ENCODE measurements at regions not wholly inside any gene's neighbourhood (a gene's known extent, or its start where the extent isn't known, plus 50 kb on each side); places are given as distances from the start of the nearest gene placed in this dataset.

DNA sequence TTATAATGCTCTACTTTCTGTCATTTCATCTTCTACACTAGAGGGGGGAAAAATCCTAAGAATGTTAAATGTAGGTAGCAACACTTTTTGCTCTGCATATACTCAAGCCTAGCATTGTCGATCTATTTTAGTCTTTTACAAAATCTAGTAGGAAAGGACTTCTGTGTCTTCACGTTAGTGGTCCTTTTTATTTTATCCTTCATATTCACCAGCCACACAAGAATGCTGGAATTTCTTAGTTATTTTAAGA lies 253.0 kb upstream of the FLRT2 start:
- TF ChIP-seq, protein P1, sequence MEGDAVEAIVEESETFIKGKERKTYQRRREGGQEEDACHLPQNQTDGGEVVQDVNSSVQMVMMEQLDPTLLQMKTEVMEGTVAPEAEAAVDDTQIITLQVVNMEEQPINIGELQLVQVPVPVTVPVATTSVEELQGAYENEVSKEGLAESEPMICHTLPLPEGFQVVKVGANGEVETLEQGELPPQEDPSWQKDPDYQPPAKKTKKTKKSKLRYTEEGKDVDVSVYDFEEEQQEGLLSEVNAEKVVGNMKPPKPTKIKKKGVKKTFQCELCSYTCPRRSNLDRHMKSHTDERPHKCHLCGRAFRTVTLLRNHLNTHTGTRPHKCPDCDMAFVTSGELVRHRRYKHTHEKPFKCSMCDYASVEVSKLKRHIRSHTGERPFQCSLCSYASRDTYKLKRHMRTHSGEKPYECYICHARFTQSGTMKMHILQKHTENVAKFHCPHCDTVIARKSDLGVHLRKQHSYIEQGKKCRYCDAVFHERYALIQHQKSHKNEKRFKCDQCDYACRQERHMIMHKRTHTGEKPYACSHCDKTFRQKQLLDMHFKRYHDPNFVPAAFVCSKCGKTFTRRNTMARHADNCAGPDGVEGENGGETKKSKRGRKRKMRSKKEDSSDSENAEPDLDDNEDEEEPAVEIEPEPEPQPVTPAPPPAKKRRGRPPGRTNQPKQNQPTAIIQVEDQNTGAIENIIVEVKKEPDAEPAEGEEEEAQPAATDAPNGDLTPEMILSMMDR (IDR thresholded peaks at IDR 0.05; ENCODE audit: low read depth, low read length) = no peak
- ChIA-PET CTCF (interaction anchor here (0.9 kb wide), 1 partner anchor 259 kb away, joined by 4 read pairs; no protein-coding TSS in a partner anchor), POLR2A (no interaction called here)
- Histone ChIP-seq H3K9me3 (ENCODE audit: control insufficient read depth, insufficient read depth, low read length) (no peaks in the 10 kb centered on the region), H3K27ac (ENCODE audit: low read depth, low read length) (no peak overlapping the region), H3K4me3 (ENCODE audit: low read depth, low read length) (no peak overlapping the region), H3K27me3 (ENCODE audit: control insufficient read depth, insufficient read depth, low read length) (no peaks in the 10 kb centered on the region)
- no peak for DNase-seq (ENCODE audit: low read depth, low spot score)

DNA sequence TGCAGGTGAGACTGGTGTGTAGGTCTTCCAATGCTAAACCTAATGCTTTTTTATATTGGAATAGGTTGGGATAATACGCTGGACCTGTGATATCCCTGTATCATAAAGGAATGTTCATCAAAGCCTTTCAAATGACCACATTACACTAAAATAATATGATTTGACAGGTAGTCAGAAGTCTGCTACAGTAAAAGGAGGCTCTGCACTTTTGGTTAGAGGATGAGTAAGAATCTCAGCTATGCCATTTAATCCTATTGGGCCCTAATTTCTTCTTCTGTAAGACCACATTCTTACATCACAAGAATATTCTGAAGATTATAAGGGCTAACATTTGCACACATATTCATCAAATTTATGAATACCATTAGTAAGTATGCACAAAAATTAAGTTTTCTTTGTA lies 250.5 kb upstream of the FLRT2 start:
- Histone ChIP-seq H3K4me3 (ENCODE audit: low read depth, low read length) (no peak overlapping the region), H3K27ac (ENCODE audit: low read depth, low read length) (no peak overlapping the region), H3K9me3 (ENCODE audit: control insufficient read depth, insufficient read depth, low read length) (no peaks in the 10 kb centered on the region), H3K27me3 (ENCODE audit: control insufficient read depth, insufficient read depth, low read length) (no peaks in the 10 kb centered on the region)
- CTCF ChIA-PET = no interaction called here
- POLR2A ChIA-PET = no interaction called here
- no peak for DNase-seq (ENCODE audit: low read depth, low spot score)
- TF ChIP-seq, protein P1 (IDR thresholded peaks at IDR 0.05; ENCODE audit: low read depth, low read length) = no peak

DNA sequence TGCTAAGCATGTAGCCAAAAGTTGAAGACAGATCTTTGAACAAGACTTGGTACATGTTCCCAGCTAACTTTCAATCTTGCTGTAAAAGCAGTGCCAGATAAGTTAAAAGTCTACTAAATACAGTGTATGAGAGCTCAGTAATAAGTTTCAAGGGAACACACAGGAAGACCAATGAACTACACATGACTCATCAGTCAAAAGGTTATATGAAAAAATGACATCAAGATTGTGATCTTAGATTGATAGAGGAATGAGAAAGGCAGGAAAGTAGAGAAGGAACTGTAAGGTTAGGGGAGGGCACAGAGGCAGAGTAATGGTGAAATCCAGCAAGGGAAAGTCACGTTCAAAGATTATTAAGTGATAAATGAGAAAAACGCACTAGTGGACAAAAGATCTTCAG lies 249.9 kb upstream of the FLRT2 start:
- Histone ChIP-seq H3K27me3 (ENCODE audit: control insufficient read depth, insufficient read depth, low read length) (no peaks in the 10 kb centered on the region), H3K9me3 (ENCODE audit: control insufficient read depth, insufficient read depth, low read length) (no peaks in the 10 kb centered on the region), H3K4me3 (ENCODE audit: low read depth, low read length) (no peak overlapping the region), H3K27ac (ENCODE audit: low read depth, low read length) (no peak overlapping the region)
- TF ChIP-seq, protein P1 (IDR thresholded peaks at IDR 0.05; ENCODE audit: low read depth, low read length) = no peak
- ChIA-PET POLR2A (no interaction called here), CTCF (no interaction called here)
- DNase-seq (ENCODE audit: low read depth, low spot score) = no peak

DNA sequence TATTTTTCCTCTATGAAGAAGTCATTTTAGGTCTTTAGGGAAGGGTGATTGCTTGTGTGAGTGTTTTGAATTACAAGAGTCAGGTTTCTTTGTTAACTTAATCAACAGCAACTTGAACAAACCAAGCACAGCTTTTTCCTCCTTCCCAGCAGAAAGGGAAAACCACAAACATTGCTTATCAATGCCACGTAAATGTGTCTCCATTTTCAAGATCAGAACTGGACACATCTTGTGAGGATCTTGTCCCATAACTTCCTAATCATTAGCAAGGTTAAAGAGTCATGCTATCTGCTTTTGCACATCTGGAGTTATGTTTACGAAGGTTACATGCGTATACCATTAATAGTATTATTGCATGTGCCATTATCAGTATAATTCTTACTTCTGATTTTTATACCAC lies 248.0 kb upstream of the FLRT2 start:
- ChIA-PET POLR2A (no interaction called here), CTCF (no interaction called here)
- Histone ChIP-seq H3K9me3 (ENCODE audit: control insufficient read depth, insufficient read depth, low read length) (no peaks in the 10 kb centered on the region), H3K27me3 (ENCODE audit: control insufficient read depth, insufficient read depth, low read length) (no peaks in the 10 kb centered on the region), H3K4me3 (ENCODE audit: low read depth, low read length) (no peak overlapping the region), H3K27ac (ENCODE audit: low read depth, low read length) (no peak overlapping the region)
- DNase-seq (ENCODE audit: low read depth, low spot score) = no peak
- TF ChIP-seq, protein P1 (IDR thresholded peaks at IDR 0.05; ENCODE audit: low read depth, low read length) = no peak

DNA sequence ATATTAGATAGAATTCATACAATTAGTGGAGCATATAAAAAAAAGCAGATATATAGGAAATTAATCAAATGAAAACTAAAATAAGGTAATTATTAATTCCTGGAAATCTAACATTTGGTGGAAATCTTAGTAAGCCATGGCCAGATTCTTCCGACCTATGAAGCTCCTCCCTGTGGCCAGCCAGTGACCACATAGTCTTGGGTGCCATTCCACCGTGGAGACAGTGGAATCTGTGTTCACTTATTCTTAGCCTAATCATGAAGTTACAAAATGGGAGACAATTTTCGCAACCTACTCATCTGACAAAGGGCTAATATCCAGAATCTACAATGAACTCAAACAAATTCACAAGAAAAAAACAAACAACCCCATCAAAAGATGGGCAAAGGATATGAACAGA lies 241.9 kb upstream of the FLRT2 start:
- TF ChIP-seq, protein P1 (IDR thresholded peaks at IDR 0.05; ENCODE audit: low read depth, low read length) = no peak
- ChIA-PET POLR2A (no interaction called here), CTCF (no interaction called here)
- H3K4me3 ChIP-seq (ENCODE audit: low read depth, low read length) = no peak overlapping the region
- H3K27ac ChIP-seq (ENCODE audit: low read depth, low read length) = no peak overlapping the region
- H3K9me3 ChIP-seq (ENCODE audit: control insufficient read depth, insufficient read depth, low read length) = no peaks in the 10 kb centered on the region
- DNase-seq (ENCODE audit: low read depth, low spot score) = no peak
- no peaks in the 10 kb centered on the region for H3K27me3 ChIP-seq (ENCODE audit: control insufficient read depth, insufficient read depth, low read length)
